B cell (primary cell): ENCODE measurements at regions not wholly inside any gene's neighbourhood (a gene's known extent, or its start where the extent isn't known, plus 50 kb on each side); places are given as distances from the start of the nearest gene placed in this dataset.
"Not testable (repeated sequence)": the region's sequence is repeated elsewhere in the genome, so short reads cannot be mapped to it uniquely, and the experiment has no call there.

Source experiments
- CTCF ChIP-seq: fragments of 200-600 bp; IDR thresholded peaks from one replicate; pipeline ENCODE4 v1.8.0; 2022; ENCODE audit warnings: antibody characterized with exemption, mild to moderate bottlenecking
- EZH2 ChIP-seq: IDR thresholded peaks from 2 replicates; pipeline ENCODE4 v1.6.1; 2012; ENCODE audit warnings: borderline replicate concordance, low read depth, mild to moderate bottlenecking, moderate library complexity, low read length; ENCODE audit not compliant: insufficient read depth, poor library complexity, severe bottlenecking

GRCh38 chr16:60359866-60360265, 1625.8 kb upstream of the GOT2 start:
- not testable (repeated sequence) for TF ChIP-seq CTCF, EZH2
